PC-3 (cell line): ENCODE measurements at regions not wholly inside any gene's neighbourhood (a gene's known extent, or its start where the extent isn't known, plus 50 kb on each side); places are given as distances from the start of the nearest gene placed in this dataset.

ENCODE experiments used
- ATAC-seq: fragments of 200-7000 bp; cut with Tn5 transposase; 2 replicates; pipeline ENCODE4 v1.9.1; 2020; ENCODE audit warnings: mild to moderate bottlenecking, moderate library complexity
- BruUV-seq: library from RNA; stranded (reverse); fragments of 400-500 nt; replicated peaks from 2 replicates; lab custom pipeline; 2021; lab: Mats Ljungman, UMichigan
- CTCF ChIA-PET: fragments of 300-600 bp; sonication (Branson Sonifier 250); formaldehyde crosslinking; loops from one replicate; lab custom pipeline; 2022; ENCODE audit warnings: antibody characterized with exemption; lab: Charles Lee
- POLR2A ChIA-PET: fragments of 300-600 bp; sonication (Branson Sonifier 250); formaldehyde crosslinking; loops from one replicate; lab custom pipeline; 2022; ENCODE audit warnings: antibody characterized with exemption; ENCODE audit not compliant: unreplicated experiment; lab: Charles Lee
- DNase-seq: peaks from one replicate; pipeline ENCODE4 v3.0.0-alpha.2; 2015
- H2AFZ ChIP-seq: fragments of 300-600 bp; sonication (generic); 2 replicates; pipeline ENCODE4 v1.6.0; 2016; ENCODE audit warnings: antibody characterized with exemption, low read length
- H3F3A ChIP-seq: fragments of 300-600 bp; sonication (generic); one replicate; pipeline ENCODE4 v1.6.0; 2017; ENCODE audit warnings: antibody characterized with exemption, low read length, control low read depth, mild to moderate bottlenecking; ENCODE audit not compliant: unreplicated experiment
- H3K27ac ChIP-seq: fragments of 300-600 bp; sonication (generic); 2 replicates; pipeline ENCODE4 v1.5.1; 2016; ENCODE audit warnings: mild to moderate bottlenecking, low read length
- H3K27me3 ChIP-seq: fragments of 300-600 bp; sonication (generic); 2 replicates; pipeline ENCODE4 v1.6.1; 2016; ENCODE audit warnings: low read length, mixed read lengths
- H3K36me3 ChIP-seq: fragments of 300-600 bp; sonication (generic); 2 replicates; pipeline ENCODE4 v1.6.1; 2016; ENCODE audit warnings: low read depth, mixed run types, low read length, mixed read lengths
- H3K4me1 ChIP-seq: fragments of 300-600 bp; sonication (generic); 2 replicates; pipeline ENCODE4 v1.5.1; 2016; ENCODE audit warnings: low read length; ENCODE audit not compliant: insufficient read depth
- H3K4me2 ChIP-seq: fragments of 300-600 bp; sonication (generic); 2 replicates; pipeline ENCODE4 v1.6.0; 2016; ENCODE audit warnings: low read length
- H3K4me3 ChIP-seq: fragments of 300-600 bp; sonication (generic); 2 replicates; pipeline ENCODE4 v1.5.1; 2016; ENCODE audit warnings: mild to moderate bottlenecking, low read length, mixed read lengths
- H3K79me2 ChIP-seq: fragments of 300-600 bp; sonication (generic); 2 replicates; pipeline ENCODE4 v1.6.1; 2017; ENCODE audit warnings: low read length, mixed read lengths
- H3K9ac ChIP-seq: fragments of 300-600 bp; sonication (generic); 2 replicates; pipeline ENCODE4 v1.6.0; 2016; ENCODE audit warnings: mild to moderate bottlenecking, low read length
- H3K9me2 ChIP-seq: fragments of 300-600 bp; sonication (generic); replicated peaks from 2 replicates; pipeline ENCODE4 v1.6.1; 2016; ENCODE audit warnings: mixed run types, low read length, mixed read lengths
- H3K9me3 ChIP-seq: fragments of 300-600 bp; sonication (generic); 2 replicates; pipeline ENCODE4 v1.6.1; 2016; ENCODE audit warnings: low read length, mixed read lengths
- H4K20me1 ChIP-seq: fragments of 300-600 bp; sonication (generic); 2 replicates; pipeline ENCODE4 v1.6.1; 2016; ENCODE audit warnings: low read length, mixed read lengths
- EZH2 ChIP-seq: fragments of 300-600 bp; sonication (generic); IDR thresholded peaks from one replicate; pipeline ENCODE4 v1.6.1; 2017; ENCODE audit warnings: antibody characterized with exemption, mild to moderate bottlenecking, low read length; ENCODE audit not compliant: unreplicated experiment
- EZH2phosphoT487 ChIP-seq: fragments of 300-600 bp; sonication (generic); IDR thresholded peaks from 2 replicates; pipeline ENCODE4 v1.6.1; 2018; ENCODE audit warnings: mild to moderate bottlenecking, antibody characterized with exemption, low read length, borderline replicate concordance
- intact Hi-C: fragments of 100-400 bp; cut with micrococcal nuclease; formaldehyde crosslinking; loops from 2 replicates; pipeline ENCODE4 v1.9.0; 2023
- TF ChIP-seq, protein P1 (sequence below): fragments of 300-600 bp; sonication (generic); conservative IDR thresholded peaks from 2 replicates; pipeline ENCODE4 v1.5.1; 2017; ENCODE audit warnings: antibody characterized with exemption, low read depth, mild to moderate bottlenecking, low read length

GRCh38 chr10:10499839-10500238 lies 517.8 kb upstream of the CELF2 start:
- Histone ChIP-seq H3K27me3 (no peaks in the 10 kb centered on the region), H3K9me2 (no peaks in the 10 kb centered on the region), H3K9ac (no peak overlapping the region), H3K27ac (no peak overlapping the region), H3K4me3 (no peak overlapping the region), H3K4me1 (no peaks in the 10 kb centered on the region), H3K4me2 (no peak overlapping the region), H3F3A (no peaks in the 10 kb centered on the region), H3K36me3 (no peaks in the 10 kb centered on the region), H3K79me2 (no peaks in the 10 kb centered on the region), H3K9me3 (no peaks in the 10 kb centered on the region), H2AFZ (no peak overlapping the region), H4K20me1 (no peaks in the 10 kb centered on the region)
- ChIA-PET CTCF (no interaction called here), POLR2A (no interaction called here)
- no peak for DNase-seq
- intact Hi-C loops: no loop called here
- no peak for ATAC-seq
- TF ChIP-seq, protein P1, sequence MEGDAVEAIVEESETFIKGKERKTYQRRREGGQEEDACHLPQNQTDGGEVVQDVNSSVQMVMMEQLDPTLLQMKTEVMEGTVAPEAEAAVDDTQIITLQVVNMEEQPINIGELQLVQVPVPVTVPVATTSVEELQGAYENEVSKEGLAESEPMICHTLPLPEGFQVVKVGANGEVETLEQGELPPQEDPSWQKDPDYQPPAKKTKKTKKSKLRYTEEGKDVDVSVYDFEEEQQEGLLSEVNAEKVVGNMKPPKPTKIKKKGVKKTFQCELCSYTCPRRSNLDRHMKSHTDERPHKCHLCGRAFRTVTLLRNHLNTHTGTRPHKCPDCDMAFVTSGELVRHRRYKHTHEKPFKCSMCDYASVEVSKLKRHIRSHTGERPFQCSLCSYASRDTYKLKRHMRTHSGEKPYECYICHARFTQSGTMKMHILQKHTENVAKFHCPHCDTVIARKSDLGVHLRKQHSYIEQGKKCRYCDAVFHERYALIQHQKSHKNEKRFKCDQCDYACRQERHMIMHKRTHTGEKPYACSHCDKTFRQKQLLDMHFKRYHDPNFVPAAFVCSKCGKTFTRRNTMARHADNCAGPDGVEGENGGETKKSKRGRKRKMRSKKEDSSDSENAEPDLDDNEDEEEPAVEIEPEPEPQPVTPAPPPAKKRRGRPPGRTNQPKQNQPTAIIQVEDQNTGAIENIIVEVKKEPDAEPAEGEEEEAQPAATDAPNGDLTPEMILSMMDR: no peak
- no peak for TF ChIP-seq EZH2phosphoT487
- TF ChIP-seq EZH2: no peak
- BruUV-seq: no TSS peak

GRCh38 chr10:10500937-10501336 lies 516.7 kb upstream of the CELF2 start:
- H3K4me2 ChIP-seq: no peak overlapping the region
- POLR2A ChIA-PET: no interaction called here
- no peak for TF ChIP-seq EZH2phosphoT487
- no peak for TF ChIP-seq EZH2
- TF ChIP-seq, protein P1: no peak
- no peaks in the 10 kb centered on the region for H3K79me2 ChIP-seq
- no peak for ATAC-seq
- DNase-seq: no peak
- no peaks in the 10 kb centered on the region for H4K20me1 ChIP-seq
- H3K36me3 ChIP-seq: no peaks in the 10 kb centered on the region
- H3K9me2 ChIP-seq: no peaks in the 10 kb centered on the region
- intact Hi-C loops: no loop called here
- BruUV-seq: no TSS peak
- CTCF ChIA-PET: no interaction called here
- H2AFZ ChIP-seq: no peak overlapping the region
- H3F3A ChIP-seq: no peaks in the 10 kb centered on the region
- H3K27me3 ChIP-seq: no peaks in the 10 kb centered on the region
- no peak overlapping the region for H3K9ac ChIP-seq
- H3K4me1 ChIP-seq: no peaks in the 10 kb centered on the region
- no peak overlapping the region for H3K4me3 ChIP-seq
- H3K9me3 ChIP-seq: no peaks in the 10 kb centered on the region
- H3K27ac ChIP-seq: no peak overlapping the region

- no peak for ATAC-seq
- Histone ChIP-seq H3K9ac (no peak overlapping the region), H3K9me2 (no peaks in the 10 kb centered on the region), H3K9me3 (no peaks in the 10 kb centered on the region), H3K79me2 (no peaks in the 10 kb centered on the region), H3K36me3 (no peaks in the 10 kb centered on the region), H3K4me3 (no peak overlapping the region), H2AFZ (no peak overlapping the region), H3K4me1 (no peaks in the 10 kb centered on the region), H3K27me3 (no peaks in the 10 kb centered on the region), H3K4me2 (no peak overlapping the region), H3F3A (no peaks in the 10 kb centered on the region), H4K20me1 (no peaks in the 10 kb centered on the region), H3K27ac (no peak overlapping the region)
- no peak for DNase-seq
- TF ChIP-seq EZH2: no peak
- TF ChIP-seq, protein P1: no peak
- no peak for TF ChIP-seq EZH2phosphoT487
- ChIA-PET POLR2A (no interaction called here), CTCF (no interaction called here)
- intact Hi-C loops: no loop called here
- no TSS peak for BruUV-seq
These were observed 513.9 kb upstream of the CELF2 start for GRCh38 chr10:10503772-10504171.
